DMS53 (cell line): ENCODE measurements at regions not wholly inside any gene's neighbourhood (a gene's known extent, or its start where the extent isn't known, plus 50 kb on each side); places are given as distances from the start of the nearest gene placed in this dataset.

Experiments
- DNase-seq: peaks from one replicate; lab custom pipeline; 2025; lab: John Stamatoyannopoulos, UW

DNA sequence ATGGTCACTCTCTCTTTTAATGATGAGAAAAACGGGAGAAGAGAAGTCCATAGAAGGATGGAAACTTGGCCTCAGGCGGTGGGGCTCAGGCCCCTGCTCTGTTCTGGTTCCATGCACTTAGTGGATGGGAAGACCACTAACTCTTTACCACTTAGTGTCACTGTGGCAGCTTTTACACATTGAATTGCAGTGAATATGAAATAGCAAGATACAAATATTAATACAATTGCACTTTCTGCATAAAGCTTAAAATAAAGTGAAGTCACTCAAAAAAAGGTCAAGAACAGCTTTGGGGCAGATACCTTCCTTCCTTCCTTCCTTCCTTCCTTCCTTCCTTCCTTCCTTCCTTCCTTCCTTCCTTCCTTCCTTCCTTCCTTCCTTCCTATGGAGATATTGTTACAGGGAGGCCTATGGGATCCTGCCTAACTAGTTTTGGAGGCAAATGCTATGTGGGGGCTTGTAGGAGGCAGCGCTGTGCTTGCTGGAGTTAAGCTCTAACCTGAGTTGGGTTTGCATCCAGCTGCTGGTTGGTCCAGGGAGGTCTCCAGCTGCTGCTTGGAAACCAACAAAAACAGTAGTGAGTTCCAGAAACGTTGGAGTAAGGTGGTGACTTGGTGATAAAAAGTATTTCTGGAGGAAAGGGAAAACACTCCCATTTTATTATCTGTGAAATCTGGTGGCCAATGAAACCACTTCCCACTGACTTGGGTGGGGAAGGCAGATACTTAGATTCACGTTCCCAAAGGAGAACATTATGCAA lies 62.3 kb upstream of the NKX2-2 start:
- no peak for DNase-seq

DNA sequence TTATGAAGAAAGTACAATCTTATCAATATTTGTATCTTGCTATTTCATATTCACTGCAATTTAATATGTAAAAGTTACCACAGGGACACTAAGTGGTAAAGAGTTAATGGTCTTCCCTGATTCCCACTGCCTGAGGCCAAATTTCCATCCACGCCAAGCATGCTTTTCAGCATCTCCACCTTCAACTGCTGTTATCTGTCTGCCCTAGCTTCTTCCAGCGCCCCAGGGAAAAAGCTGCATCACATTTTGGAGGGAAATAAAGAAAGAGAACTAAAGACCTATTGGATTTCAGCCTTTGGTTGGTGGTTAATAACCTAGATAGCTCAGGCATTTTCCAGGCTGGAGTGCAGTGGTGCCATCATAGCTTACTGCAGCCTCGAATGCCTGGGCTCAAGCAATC lies 61.3 kb upstream of the NKX2-2 start:
- no peak for DNase-seq

DNA sequence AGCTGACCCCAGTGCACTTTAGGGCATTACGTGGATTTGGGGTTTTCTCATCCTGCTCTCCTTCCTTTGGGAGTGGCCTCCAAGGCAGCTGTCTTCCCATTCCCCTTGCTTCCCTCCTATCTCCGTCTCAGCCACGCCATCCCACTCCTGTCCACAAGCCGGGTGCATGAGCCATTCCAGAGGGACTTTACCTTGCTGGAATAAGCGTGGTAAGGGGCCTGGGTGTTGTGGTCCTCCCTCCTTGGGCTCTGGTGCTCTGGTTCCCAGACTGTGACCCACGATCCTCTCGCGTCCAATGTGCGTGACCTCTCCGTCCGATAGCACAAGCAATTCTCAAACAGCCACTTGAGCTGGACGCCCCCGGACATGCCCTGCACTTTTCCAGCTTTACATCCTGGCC lies 60.6 kb upstream of the NKX2-2 start:
- no peak for DNase-seq

DNA sequence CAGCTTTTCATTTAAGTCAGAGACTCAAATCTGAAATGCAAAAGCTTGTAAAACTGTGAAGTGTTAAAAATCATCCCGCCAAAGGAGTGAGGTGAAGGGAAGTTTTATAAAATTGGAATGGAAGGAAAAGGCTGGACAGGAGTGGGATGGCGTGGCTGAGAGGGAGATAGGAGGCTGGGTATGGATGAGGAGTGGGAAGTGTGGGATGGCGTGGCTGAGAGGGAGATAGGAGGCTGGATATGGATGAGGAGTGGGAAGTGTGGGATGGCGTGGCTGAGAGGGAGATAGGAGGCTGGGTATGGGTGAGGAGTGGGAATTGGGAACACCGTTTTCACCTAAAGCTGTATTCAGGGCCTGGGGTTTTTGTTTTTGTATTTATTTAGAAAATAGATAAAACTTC lies 59.4 kb upstream of the NKX2-2 start:
- DNase-seq: no peak

DNA sequence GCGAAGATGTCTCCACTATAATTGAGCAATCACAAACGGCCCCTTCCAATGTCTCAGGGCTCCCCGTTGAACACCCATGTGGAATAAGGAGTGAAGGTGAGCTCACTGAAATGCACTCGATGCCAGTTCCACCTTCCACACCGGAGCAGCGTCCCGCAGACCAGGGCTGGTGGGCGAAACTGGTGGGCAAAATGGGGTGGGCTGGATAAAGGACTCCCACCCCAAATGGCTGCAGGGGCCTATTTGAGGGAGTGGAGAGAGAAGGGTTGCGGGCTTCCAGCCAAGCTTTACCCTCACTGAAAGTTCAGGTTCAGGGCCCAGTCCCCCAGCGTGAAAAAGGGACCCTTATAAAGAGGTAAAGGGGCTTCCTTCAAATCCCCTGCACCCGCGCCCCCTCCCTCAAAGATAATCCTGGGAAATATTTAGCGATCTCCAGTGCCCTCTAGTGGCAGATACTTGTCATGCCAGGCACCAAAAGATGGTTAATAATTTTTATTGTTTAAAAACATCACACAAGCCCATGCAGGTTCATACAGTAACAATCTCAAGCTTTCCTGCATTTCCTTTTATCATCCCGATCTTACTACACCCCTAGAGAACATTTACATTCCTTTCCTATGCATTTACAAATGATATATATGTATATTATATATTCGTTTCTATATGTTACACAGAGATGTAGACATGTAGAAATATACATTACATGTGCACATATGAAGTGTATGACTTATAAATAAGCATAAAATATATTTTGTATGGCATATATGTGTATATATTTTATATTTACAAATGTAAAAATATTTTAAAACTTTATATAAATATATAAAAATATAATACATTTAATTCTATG lies 58.2 kb upstream of the NKX2-2 start:
- peak; percentile 22 for DNase-seq

DNA sequence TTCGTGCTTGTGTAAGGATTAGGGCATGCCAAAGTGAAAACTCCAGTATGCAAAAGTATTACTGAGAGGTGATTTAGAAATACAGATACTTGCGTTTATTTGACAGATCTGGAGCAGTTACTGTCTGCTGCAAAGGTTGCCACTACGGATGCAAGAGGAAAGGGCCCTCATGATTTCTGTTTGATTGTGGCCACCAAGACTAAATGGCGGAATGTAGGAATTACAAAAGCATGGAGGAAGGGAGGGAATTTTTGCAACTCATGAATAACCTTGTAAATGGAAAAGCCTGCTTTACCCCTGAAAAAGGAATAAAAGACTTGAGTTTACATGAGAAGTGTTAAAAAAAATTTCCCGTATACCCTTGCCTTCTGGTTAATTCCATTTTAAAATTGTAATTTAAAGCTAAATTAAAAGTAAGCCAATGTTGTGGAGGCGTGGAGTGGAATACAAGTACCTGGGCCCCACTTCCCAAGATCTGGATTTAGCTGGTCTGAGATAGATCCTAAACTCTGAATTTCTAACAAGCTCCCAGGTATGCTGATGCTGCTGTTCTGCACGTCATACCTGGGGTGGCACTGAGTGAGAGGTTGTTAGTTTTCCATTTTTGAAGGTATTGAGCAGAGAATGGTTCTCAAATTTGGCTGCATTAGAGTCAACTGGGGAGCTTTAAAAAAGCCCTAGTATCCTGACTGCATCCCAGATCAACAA lies 56.6 kb upstream of the NKX2-2 start:
- no peak for DNase-seq

DNA sequence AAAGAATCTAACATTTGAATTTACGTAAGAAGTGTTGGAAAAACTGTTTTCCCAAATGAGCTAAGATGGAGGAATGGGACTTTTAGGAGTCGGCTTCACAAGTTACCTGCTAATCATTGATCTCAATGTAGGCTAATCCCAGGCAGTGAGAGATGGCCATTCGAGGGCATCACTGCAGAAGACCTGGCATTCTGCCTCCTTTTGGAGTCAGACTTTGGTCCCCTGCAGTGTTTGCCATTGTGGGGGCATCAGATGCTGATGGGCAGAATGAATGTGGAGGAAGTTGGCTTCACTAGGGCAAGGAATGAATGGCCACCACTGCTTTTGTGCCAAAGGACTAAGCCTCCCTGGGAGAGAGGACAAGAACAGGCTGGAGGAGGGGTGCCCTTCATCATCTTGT lies 55.7 kb upstream of the NKX2-2 start:
- DNase-seq: no peak

DNA sequence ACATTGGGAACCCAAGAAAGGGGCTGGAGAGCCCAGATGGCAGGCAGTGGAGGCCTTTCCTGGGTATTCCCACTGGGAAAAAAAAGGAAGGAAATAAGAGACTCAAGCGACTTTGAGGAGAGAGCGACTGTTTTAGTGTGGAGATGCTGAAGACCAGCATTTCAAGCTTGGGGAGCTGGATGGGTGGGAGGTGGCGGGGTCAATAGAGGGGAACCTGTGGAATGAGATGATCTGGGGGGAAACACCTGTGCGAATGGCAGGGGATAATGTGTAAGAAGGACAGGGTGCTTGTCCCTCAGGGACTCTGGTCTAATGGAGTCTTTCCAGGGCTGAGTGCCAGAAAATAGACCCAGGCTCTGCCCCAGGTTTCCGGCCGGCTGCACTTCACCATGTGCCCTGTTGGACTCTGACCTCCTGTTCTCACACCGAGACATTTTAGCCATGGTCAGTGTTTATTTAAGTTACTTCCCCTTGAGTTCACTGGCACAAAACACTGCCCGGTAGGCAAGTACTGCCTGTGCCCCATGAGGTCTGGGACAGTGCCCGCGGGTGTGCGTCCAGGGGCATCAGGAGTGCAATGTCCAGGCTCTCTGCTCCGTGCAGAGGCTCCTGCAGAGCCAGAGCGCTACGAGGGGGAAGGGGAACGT lies 50.4 kb upstream of the NKX2-2 start:
- peak; percentile 22 for DNase-seq
